ENCODE measurements at regions not wholly inside any gene's neighbourhood (a gene's known extent, or its start where the extent isn't known, plus 50 kb on each side); places are given as distances from the start of the nearest gene placed in this dataset.
"Not testable (repeated sequence)": the region's sequence is repeated elsewhere in the genome, so short reads cannot be mapped to it uniquely, and the experiment has no call there.

GRCh38 chr13:74554569-74555275 lies 420.5 kb upstream of the KLF12 start:
- H3K36me3 Mint-ChIP-seq (ENCODE audit: low read depth) = no peaks in the 10 kb centered on the region
- intact Hi-C loops (cut with DNase I, micrococcal nuclease) = no loop called here
- DNase-seq (no peak), ATAC-seq (ENCODE audit: poor library complexity) (no peak)
- Histone ChIP-seq H3K9me3 (ENCODE audit: control insufficient read depth in 1 of 2, insufficient read depth in 1 of 2, low read length in 2 of 2) (no peaks in the 10 kb centered on the region), H3K4me1 (ENCODE audit: insufficient read depth, low read length) (peaks cover 3% of the 10 kb centered on the region), H3K36me3 (ENCODE audit: insufficient read depth, low read length) (no peaks in the 10 kb centered on the region), H3K4me3 (ENCODE audit: low read length) (no peak overlapping the region), H3K27ac (ENCODE audit: low read depth in 1 of 2, low read length in 2 of 2) (no peak overlapping the region), H3K27me3 (ENCODE audit: control insufficient read depth in 1 of 2, insufficient read depth in 2 of 2, low read length in 2 of 2) (no peaks in the 10 kb centered on the region)
- H3K4me1 Mint-ChIP-seq (ENCODE audit: low read depth) = peaks cover 7% of the 10 kb centered on the region
- H3K9me3 Mint-ChIP-seq = no peaks in the 10 kb centered on the region
- TF ChIP-seq CTCF (IDR thresholded peaks at IDR 0.05) = no peak
- ChIA-PET CTCF (no interaction called here), POLR2A (no interaction called here)
- no peaks in the 10 kb centered on the region for H3K27me3 Mint-ChIP-seq
- H3K4me3 Mint-ChIP-seq = no peak overlapping the region
- H3K27ac Mint-ChIP-seq = no peak overlapping the region

- no peak overlapping the region for H3K27ac ChIP-seq (ENCODE audit: low read depth in 1 of 2, low read length in 2 of 2)
- Mint-ChIP-seq H3K4me3 (no peak overlapping the region), H3K4me1 (ENCODE audit: low read depth) (peaks cover 10% of the 10 kb centered on the region), H3K9me3 (no peaks in the 10 kb centered on the region), H3K36me3 (ENCODE audit: low read depth) (no peaks in the 10 kb centered on the region), H3K27ac (no peak overlapping the region), H3K27me3 (no peaks in the 10 kb centered on the region)
- intact Hi-C loops (cut with DNase I, micrococcal nuclease) = no loop called here
- ATAC-seq (ENCODE audit: poor library complexity) (peak; percentile 77), DNase-seq (peak in 3 of 14 experiments; percentile 9 to 69 (median 29))
- peaks cover 0 to 3% of the 10 kb centered on the region in 2 experiments for H3K9me3 ChIP-seq (ENCODE audit: control insufficient read depth in 1 of 2, insufficient read depth in 1 of 2, low read length in 2 of 2)
- no peaks in the 10 kb centered on the region for H3K36me3 ChIP-seq (ENCODE audit: insufficient read depth, low read length)
- no peaks in the 10 kb centered on the region for H3K27me3 ChIP-seq (ENCODE audit: control insufficient read depth in 1 of 2, insufficient read depth in 2 of 2, low read length in 2 of 2)
- CTCF ChIA-PET = no interaction called here
- no peak overlapping the region for H3K4me3 ChIP-seq (ENCODE audit: low read length)
- POLR2A ChIA-PET = no interaction called here
- peaks cover 6% of the 10 kb centered on the region for H3K4me1 ChIP-seq (ENCODE audit: insufficient read depth, low read length)
- TF ChIP-seq CTCF (IDR thresholded peaks at IDR 0.05) = no peak
Measured at GRCh38 chr13:74550039-74550438, 415.8 kb upstream of the KLF12 start.

GRCh38 chr13:74536649-74537048 lies 402.4 kb upstream of the KLF12 start:
- ATAC-seq (ENCODE audit: poor library complexity); H3K4me1 ChIP-seq (ENCODE audit: insufficient read depth, low read length); H3K27ac ChIP-seq (ENCODE audit: low read depth in 1 of 2, low read length in 2 of 2); H3K36me3 Mint-ChIP-seq (ENCODE audit: low read depth); H3K9me3 ChIP-seq (ENCODE audit: control insufficient read depth in 1 of 2, insufficient read depth in 1 of 2, low read length in 2 of 2); H3K27me3 Mint-ChIP-seq; CTCF ChIA-PET; H3K27me3 ChIP-seq (ENCODE audit: control insufficient read depth in 1 of 2, insufficient read depth in 2 of 2, low read length in 2 of 2); H3K4me1 Mint-ChIP-seq (ENCODE audit: low read depth); H3K36me3 ChIP-seq (ENCODE audit: insufficient read depth, low read length); H3K9me3 Mint-ChIP-seq; intact Hi-C loops (cut with DNase I, micrococcal nuclease); H3K4me3 Mint-ChIP-seq; POLR2A ChIA-PET; H3K27ac Mint-ChIP-seq; DNase-seq; H3K4me3 ChIP-seq (ENCODE audit: low read length): not testable (repeated sequence)

GRCh38 chr13:74533226-74533625 lies 399.0 kb upstream of the KLF12 start:
- H3K4me1 ChIP-seq (ENCODE audit: insufficient read depth, low read length) = no peaks in the 10 kb centered on the region
- TF ChIP-seq CTCF (IDR thresholded peaks at IDR 0.05) = no peak
- Mint-ChIP-seq H3K27ac (no peak overlapping the region), H3K36me3 (ENCODE audit: low read depth) (no peaks in the 10 kb centered on the region), H3K27me3 (no peaks in the 10 kb centered on the region), H3K4me3 (no peak overlapping the region), H3K9me3 (no peaks in the 10 kb centered on the region), H3K4me1 (ENCODE audit: low read depth) (no peaks in the 10 kb centered on the region)
- ChIA-PET CTCF (no interaction called here), POLR2A (no interaction called here)
- no peak for ATAC-seq (ENCODE audit: poor library complexity)
- H3K27me3 ChIP-seq (ENCODE audit: control insufficient read depth in 1 of 2, insufficient read depth in 2 of 2, low read length in 2 of 2) = no peaks in the 10 kb centered on the region
- no peak overlapping the region for H3K27ac ChIP-seq (ENCODE audit: low read depth in 1 of 2, low read length in 2 of 2)
- DNase-seq = no peak
- H3K4me3 ChIP-seq (ENCODE audit: low read length) = no peak overlapping the region
- intact Hi-C loops (cut with DNase I, micrococcal nuclease) = no loop called here
- no peaks in the 10 kb centered on the region for H3K9me3 ChIP-seq (ENCODE audit: control insufficient read depth in 1 of 2, insufficient read depth in 1 of 2, low read length in 2 of 2)
- no peaks in the 10 kb centered on the region for H3K36me3 ChIP-seq (ENCODE audit: insufficient read depth, low read length)
